Retinal pigment epithelial cell (primary cell): ENCODE measurements at regions not wholly inside any gene's neighbourhood (a gene's known extent, or its start where the extent isn't known, plus 50 kb on each side); places are given as distances from the start of the nearest gene placed in this dataset.

Source experiments
- DNase-seq: peaks from one replicate; pipeline ENCODE4 v3.0.0-alpha.2; 2010; ENCODE audit warnings: low read depth
- H3K4me3 ChIP-seq: 2 replicates; pipeline ENCODE4 v1.5.1; 2011; ENCODE audit warnings: mild to moderate bottlenecking, low read length, control low read depth, moderate library complexity
- TF ChIP-seq, protein P1 (sequence below): conservative IDR thresholded peaks from 2 replicates; pipeline ENCODE4 v1.5.1; 2011; ENCODE audit warnings: low read depth, low read length, control low read depth, inconsistent platforms

DNA sequence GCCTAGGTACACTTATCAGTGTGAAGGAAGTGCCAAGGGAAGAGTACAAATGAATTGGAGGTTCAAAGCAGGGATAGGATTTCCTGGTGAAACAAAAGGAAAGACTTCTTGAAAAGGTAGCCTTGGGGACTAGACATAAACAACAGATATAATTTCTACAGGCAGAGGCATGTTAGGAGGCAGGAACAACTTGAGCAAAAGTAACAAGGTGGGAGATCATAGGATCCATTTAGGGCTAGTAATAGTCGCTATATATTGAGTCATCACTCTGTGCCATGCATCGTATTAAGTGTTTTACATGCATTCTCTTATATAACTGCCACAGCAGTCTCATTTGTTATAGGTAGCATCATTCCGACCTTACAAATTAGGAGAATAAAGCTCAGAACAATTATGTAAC lies 98.3 kb upstream of the EOLA2 start:
- no peak overlapping the region for H3K4me3 ChIP-seq
- no peak for DNase-seq
- TF ChIP-seq, protein P1, sequence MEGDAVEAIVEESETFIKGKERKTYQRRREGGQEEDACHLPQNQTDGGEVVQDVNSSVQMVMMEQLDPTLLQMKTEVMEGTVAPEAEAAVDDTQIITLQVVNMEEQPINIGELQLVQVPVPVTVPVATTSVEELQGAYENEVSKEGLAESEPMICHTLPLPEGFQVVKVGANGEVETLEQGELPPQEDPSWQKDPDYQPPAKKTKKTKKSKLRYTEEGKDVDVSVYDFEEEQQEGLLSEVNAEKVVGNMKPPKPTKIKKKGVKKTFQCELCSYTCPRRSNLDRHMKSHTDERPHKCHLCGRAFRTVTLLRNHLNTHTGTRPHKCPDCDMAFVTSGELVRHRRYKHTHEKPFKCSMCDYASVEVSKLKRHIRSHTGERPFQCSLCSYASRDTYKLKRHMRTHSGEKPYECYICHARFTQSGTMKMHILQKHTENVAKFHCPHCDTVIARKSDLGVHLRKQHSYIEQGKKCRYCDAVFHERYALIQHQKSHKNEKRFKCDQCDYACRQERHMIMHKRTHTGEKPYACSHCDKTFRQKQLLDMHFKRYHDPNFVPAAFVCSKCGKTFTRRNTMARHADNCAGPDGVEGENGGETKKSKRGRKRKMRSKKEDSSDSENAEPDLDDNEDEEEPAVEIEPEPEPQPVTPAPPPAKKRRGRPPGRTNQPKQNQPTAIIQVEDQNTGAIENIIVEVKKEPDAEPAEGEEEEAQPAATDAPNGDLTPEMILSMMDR, result no peak

DNA sequence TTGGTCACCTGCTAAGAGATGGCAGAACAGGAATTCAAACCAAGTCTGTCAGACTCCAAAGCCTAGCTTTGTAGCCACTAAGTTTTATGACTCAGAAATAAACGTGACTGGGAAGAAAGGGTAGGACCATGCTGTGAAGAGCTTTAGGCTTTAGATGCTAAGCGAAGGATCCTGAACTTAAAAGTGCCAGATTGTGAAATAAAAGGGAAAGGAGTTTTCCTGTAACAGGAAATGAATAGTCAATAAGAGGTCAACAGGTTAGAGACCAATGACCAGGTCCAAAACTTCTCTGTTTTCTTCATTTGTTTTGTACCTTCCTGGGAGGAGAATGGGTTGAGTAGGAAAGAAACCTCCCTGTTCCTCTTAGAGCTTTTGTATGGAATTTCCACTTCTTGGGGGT lies 98.8 kb upstream of the EOLA2 start:
- TF ChIP-seq, protein P1, result no peak
- DNase-seq, result no peak
- no peak overlapping the region for H3K4me3 ChIP-seq

DNA sequence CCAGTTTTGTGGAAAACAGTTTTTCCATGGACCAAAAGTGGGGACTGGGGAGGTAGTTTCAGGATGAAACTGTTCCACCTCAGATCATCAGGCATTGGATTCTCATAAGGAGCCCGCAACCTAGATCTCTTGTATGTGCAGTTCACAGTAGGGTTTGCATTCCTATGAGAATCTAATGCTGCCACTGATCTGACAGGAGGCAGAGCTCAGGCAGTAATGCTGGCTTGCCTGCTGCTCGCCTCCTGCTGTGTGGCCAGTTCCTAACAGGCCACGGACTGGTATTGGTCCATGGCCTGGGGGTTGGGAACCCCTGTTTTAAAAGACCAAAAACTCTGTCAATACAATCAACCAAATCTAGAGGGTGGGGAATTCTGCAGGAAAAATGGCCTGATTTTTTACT lies 100.0 kb upstream of the EOLA2 start:
- no peak for DNase-seq
- H3K4me3 ChIP-seq, result no peak overlapping the region
- TF ChIP-seq, protein P1, result no peak

DNA sequence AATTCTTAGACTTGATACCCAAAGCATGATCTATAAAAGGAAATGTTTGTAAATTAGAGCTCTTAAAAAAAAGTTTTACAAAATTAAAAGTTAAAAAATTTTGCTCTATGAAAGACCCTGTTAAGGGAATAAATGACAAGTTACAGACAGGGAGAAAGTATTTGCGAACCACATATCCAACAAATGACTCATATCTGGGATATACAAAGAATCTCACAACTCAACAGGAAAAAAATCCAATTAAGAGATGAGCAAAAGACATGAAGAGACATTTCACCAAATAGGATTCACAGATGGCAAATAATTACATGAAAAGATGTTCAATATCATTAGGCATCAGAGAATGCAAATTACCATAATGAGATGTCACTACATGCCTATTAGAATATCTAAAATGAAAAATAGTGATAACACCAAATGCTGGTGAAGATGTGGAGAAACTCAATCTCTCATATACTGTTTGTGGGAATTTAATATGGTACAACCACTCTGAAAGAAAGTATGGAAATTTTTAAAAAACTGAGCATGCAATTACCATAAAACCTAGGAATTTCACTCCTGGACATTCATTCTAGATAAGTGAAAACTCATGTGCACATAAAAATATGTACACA lies 100.8 kb upstream of the EOLA2 start:
- TF ChIP-seq, protein P1, result no peak
- DNase-seq, result no peak

DNA sequence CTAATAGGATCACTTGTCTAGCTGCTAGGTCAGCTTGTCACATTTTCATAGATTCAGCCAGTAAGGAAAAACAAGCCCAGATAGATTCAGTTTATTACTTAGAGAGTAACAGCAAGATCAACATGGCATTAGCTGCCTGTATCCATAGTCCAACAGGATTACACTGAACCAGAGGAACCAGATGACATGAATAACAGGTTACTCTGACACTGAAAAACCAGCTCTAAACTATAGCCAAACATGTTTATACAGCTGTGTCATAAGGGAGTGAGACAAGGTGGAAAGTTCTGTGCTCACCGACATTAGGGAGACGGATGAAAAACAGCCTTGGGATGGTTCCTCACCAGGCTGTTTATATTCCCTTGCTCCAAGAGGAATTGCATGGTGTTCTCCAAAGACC lies 102.9 kb upstream of the EOLA2 start:
- DNase-seq, result no peak
- H3K4me3 ChIP-seq, result no peak overlapping the region
- TF ChIP-seq, protein P1, result no peak

More for the DNA sequence above, 100.8 kb upstream of the EOLA2 start:
- H3K4me3 ChIP-seq, result no peak overlapping the region

DNA sequence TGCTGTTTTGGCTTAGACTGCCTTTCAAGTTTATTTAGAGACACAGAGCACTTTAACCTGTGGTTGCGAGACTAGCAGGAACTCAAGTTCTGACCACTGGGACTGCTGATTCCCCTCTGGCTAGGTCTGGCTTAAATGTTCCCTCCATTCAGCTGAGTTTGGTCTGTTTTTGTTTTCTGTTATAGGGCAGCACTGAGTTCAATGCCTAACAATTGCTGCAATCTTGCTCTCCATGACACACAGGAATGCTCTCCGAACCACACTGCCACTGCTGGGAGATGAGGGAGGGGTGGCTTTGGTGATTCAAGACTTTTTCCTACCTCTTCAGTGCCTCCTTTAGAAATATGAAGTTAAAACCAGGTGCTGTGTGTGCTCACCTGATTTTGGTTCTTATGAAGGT lies 106.3 kb upstream of the EOLA2 start:
- DNase-seq, result no peak
- TF ChIP-seq, protein P1, result no peak
- H3K4me3 ChIP-seq, result no peak overlapping the region

DNA sequence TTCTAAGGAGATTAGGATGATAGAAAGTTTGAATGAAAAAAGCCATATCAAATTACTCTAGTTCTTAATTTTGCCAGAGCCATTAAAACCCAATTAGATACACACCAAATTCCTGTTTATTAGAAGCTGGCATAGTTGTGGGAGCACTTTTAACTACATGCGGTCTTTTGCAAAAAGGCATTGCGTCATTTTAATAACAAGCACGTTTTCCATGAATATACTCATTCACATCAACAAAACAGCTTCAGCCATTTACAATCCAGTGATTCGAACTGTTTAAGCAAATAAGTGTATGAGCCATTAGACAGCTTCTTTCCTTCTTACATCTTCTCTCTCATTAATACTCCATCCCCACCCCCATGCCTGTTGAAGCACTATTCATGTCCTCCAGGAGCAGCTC lies 109.5 kb upstream of the EOLA2 start:
- no peak for DNase-seq
- no peak overlapping the region for H3K4me3 ChIP-seq
- TF ChIP-seq, protein P1, result no peak
